ENCODE measurements at regions not wholly inside any gene's neighbourhood (a gene's known extent, or its start where the extent isn't known, plus 50 kb on each side); places are given as distances from the start of the nearest gene placed in this dataset.

GRCh38 chr2:2793925-2794560 is 463.0 kb upstream of the MYT1L start:
- TF ChIP-seq CTCF (IDR thresholded peaks at IDR 0.05; ENCODE audit: low read depth, low read length) (no peak), EZH2phosphoT487 (IDR thresholded peaks at IDR 0.05; ENCODE audit: low read depth) (no peak)
